Activated CD4-positive, alpha-beta memory T cell treated with anti-CD3 and anti-CD28 coated beads for 36 hours (primary cell): ENCODE measurements at regions not wholly inside any gene's neighbourhood (a gene's known extent, or its start where the extent isn't known, plus 50 kb on each side); places are given as distances from the start of the nearest gene placed in this dataset.

Source experiments
- CTCF ChIA-PET: fragments of 350-600 bp; sonication (Branson Sonifier 250); formaldehyde crosslinking; loops from one replicate; lab custom pipeline; 2021; ENCODE audit warnings: antibody characterized with exemption, inconsistent platforms; lab: Charles Lee
- POLR2A ChIA-PET: fragments of 350-600 bp; sonication (Branson Sonifier 250); formaldehyde crosslinking; loops from one replicate; lab custom pipeline; 2021; ENCODE audit warnings: antibody characterized with exemption; lab: Charles Lee
- DNase-seq: peaks from one replicate; pipeline ENCODE4 v3.0.0-alpha.2; 2020
- H3K27ac Mint-ChIP-seq: one replicate; pipeline ENCODE4 v1.8.0; 2021; ENCODE audit warnings: mixed read lengths
- H3K27me3 Mint-ChIP-seq: one replicate; pipeline ENCODE4 v1.8.0; 2021; ENCODE audit warnings: mixed read lengths
- H3K36me3 Mint-ChIP-seq: one replicate; pipeline ENCODE4 v1.8.0; 2021; ENCODE audit warnings: mixed read lengths
- H3K4me1 Mint-ChIP-seq: one replicate; pipeline ENCODE4 v1.8.0; 2021; ENCODE audit warnings: low read depth, mixed read lengths
- H3K4me3 Mint-ChIP-seq: one replicate; pipeline ENCODE4 v1.8.0; 2021; ENCODE audit warnings: mild to moderate bottlenecking, mixed read lengths
- H3K9me3 Mint-ChIP-seq: one replicate; pipeline ENCODE4 v1.8.0; 2021; ENCODE audit warnings: mixed read lengths
- intact Hi-C: fragments of 100-400 bp; cut with micrococcal nuclease; formaldehyde crosslinking; loops from one replicate; pipeline ENCODE4 v1.15.1; 2023

GRCh38 chr3:165406425-165406824 is 210.2 kb upstream of the SLITRK3 start:
- no peak for DNase-seq
- Mint-ChIP-seq H3K27me3 (no peaks in the 10 kb centered on the region), H3K4me3 (no peak overlapping the region), H3K9me3 (peaks cover 6% of the 10 kb centered on the region), H3K4me1 (no peaks in the 10 kb centered on the region), H3K36me3 (no peaks in the 10 kb centered on the region), H3K27ac (no peak overlapping the region)
- POLR2A ChIA-PET = no interaction called here
- intact Hi-C loops = no loop called here
- CTCF ChIA-PET = no interaction called here

- POLR2A ChIA-PET = no interaction called here
- DNase-seq = no peak
- no peaks in the 10 kb centered on the region for H3K27me3 Mint-ChIP-seq
- intact Hi-C loops = no loop called here
- no peaks in the 10 kb centered on the region for H3K4me1 Mint-ChIP-seq
- no peaks in the 10 kb centered on the region for H3K36me3 Mint-ChIP-seq
- H3K9me3 Mint-ChIP-seq = peaks cover 6% of the 10 kb centered on the region
- CTCF ChIA-PET = no interaction called here
- no peak overlapping the region for H3K27ac Mint-ChIP-seq
- H3K4me3 Mint-ChIP-seq = no peak overlapping the region
Observed at GRCh38 chr3:165404357-165405027, 208.3 kb upstream of the SLITRK3 start.

GRCh38 chr3:165403666-165404065 is 207.5 kb upstream of the SLITRK3 start:
- POLR2A ChIA-PET = no interaction called here

GRCh38 chr3:165395188-165395587 is 199.0 kb upstream of the SLITRK3 start:
- DNase-seq = no peak
- Mint-ChIP-seq H3K4me3 (no peak overlapping the region), H3K36me3 (no peaks in the 10 kb centered on the region), H3K27me3 (no peaks in the 10 kb centered on the region), H3K4me1 (no peaks in the 10 kb centered on the region), H3K9me3 (no peaks in the 10 kb centered on the region), H3K27ac (no peak overlapping the region)
- intact Hi-C loops = no loop called here
- POLR2A ChIA-PET = no interaction called here
- CTCF ChIA-PET = no interaction called here

More at GRCh38 chr3:165403666-165404065, 207.5 kb upstream of the SLITRK3 start:
- Mint-ChIP-seq H3K9me3 (peaks cover 6% of the 10 kb centered on the region), H3K27me3 (no peaks in the 10 kb centered on the region), H3K4me3 (no peak overlapping the region), H3K27ac (no peak overlapping the region), H3K36me3 (no peaks in the 10 kb centered on the region), H3K4me1 (no peaks in the 10 kb centered on the region)
- CTCF ChIA-PET = no interaction called here
- DNase-seq = no peak
- intact Hi-C loops = no loop called here

GRCh38 chr3:165393461-165393860 is 197.3 kb upstream of the SLITRK3 start:
- ChIA-PET CTCF (no interaction called here), POLR2A (no interaction called here)
- Mint-ChIP-seq H3K9me3 (no peaks in the 10 kb centered on the region), H3K27ac (no peak overlapping the region), H3K36me3 (no peaks in the 10 kb centered on the region), H3K4me3 (no peak overlapping the region), H3K4me1 (no peaks in the 10 kb centered on the region), H3K27me3 (no peaks in the 10 kb centered on the region)
- no peak for DNase-seq
- intact Hi-C loops = no loop called here

DNA sequence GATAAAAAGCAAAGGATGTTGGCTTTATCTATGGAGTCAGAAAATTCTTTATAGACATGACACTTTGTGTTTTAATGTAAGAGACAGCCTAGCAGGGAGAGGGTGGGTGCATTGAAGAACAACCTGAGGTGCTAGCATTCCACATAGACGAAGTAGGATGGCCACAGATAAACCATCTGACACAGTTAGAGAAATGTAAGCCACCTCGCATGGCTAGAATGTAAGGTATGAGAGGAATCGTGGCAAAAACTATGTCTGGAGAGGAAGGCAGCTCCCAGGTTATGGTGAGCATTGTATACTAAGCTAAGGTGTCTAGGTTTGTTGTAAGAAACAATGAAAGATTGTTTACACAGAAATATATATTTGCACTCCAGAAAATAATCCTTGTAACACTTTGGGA is 194.0 kb upstream of the SLITRK3 start:
- no peak for DNase-seq
- Mint-ChIP-seq H3K27ac (no peak overlapping the region), H3K27me3 (no peaks in the 10 kb centered on the region), H3K4me3 (no peak overlapping the region), H3K9me3 (peaks cover 2% of the 10 kb centered on the region), H3K4me1 (no peaks in the 10 kb centered on the region), H3K36me3 (no peaks in the 10 kb centered on the region)
- CTCF ChIA-PET = no interaction called here
- intact Hi-C loops = no loop called here
- POLR2A ChIA-PET = no interaction called here

DNA sequence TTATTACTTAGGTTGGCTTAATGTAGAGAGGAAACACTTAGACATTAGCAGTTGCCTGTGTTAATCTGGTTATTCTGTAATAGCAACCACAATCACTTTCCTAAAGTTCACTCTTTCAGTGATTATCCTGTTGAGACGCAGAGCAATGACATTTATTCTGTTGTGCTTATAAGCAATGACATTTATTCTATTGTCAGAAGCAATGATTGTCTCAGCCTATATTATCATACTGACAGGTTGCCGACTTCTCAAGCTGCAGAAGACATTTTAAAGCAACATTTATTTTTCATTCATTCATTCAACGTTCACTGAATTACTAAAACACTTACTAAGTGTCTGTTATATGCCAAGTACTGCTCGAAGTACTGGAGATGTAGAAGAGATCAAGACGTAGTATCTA is 193.5 kb upstream of the SLITRK3 start:
- DNase-seq = no peak
- Mint-ChIP-seq H3K4me1 (no peaks in the 10 kb centered on the region), H3K27me3 (no peaks in the 10 kb centered on the region), H3K9me3 (peaks cover 2% of the 10 kb centered on the region), H3K27ac (no peak overlapping the region), H3K4me3 (no peak overlapping the region), H3K36me3 (no peaks in the 10 kb centered on the region)
- intact Hi-C loops = no loop called here
- CTCF ChIA-PET = no interaction called here
- POLR2A ChIA-PET = no interaction called here

DNA sequence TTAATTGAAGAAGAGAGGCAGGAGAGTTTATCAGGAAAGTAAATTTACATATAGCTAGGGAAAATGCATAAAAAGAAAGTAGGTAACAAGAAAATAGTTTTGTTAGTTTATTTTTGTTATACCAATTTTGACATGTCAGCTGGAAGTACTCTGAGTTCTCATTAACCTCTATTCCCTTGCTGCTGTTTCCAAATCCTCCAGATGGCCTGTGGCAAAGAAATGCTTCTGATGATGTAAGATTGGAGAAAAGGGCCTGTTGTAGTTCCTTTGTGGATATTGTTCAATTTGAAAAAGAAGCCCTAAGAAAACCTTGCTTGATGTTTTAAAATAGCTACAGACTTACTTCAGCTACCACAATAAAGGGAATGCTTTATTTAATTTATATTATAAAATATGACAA is 192.9 kb upstream of the SLITRK3 start:
- CTCF ChIA-PET = no interaction called here
- DNase-seq = no peak
- POLR2A ChIA-PET = no interaction called here

GRCh38 chr3:165383381-165383780 is 187.2 kb upstream of the SLITRK3 start:
- Mint-ChIP-seq H3K4me1 (no peaks in the 10 kb centered on the region), H3K9me3 (peaks cover 6% of the 10 kb centered on the region), H3K36me3 (no peaks in the 10 kb centered on the region), H3K27ac (no peak overlapping the region), H3K4me3 (no peak overlapping the region), H3K27me3 (no peaks in the 10 kb centered on the region)
- ChIA-PET CTCF (no interaction called here), POLR2A (no interaction called here)
- intact Hi-C loops = no loop called here
- DNase-seq = no peak

More for the DNA sequence above, 192.9 kb upstream of the SLITRK3 start:
- Mint-ChIP-seq H3K4me3 (no peak overlapping the region), H3K36me3 (no peaks in the 10 kb centered on the region), H3K27me3 (no peaks in the 10 kb centered on the region), H3K4me1 (no peaks in the 10 kb centered on the region), H3K9me3 (peaks cover 2% of the 10 kb centered on the region), H3K27ac (no peak overlapping the region)
- intact Hi-C loops = no loop called here

DNA sequence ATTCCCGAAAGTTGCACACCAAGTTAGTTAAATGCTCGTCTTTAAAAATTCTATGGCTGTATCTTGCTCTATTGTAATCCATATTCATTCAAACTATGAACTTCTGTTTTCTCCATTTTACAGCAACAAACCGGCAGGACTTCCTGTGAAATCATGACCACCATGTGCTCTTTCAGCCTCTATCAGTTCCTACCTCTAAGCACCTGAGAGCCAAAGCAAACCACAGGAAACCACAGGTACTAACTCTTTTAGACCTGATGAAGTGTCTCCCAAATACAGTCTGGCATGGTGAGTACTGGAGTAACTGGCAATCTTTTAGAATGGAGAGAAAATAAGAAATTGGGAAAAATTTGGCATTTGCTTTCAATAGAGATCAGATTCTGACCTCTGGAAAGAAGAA is 186.5 kb upstream of the SLITRK3 start:
- intact Hi-C loops = no loop called here
- DNase-seq = no peak
- no peak overlapping the region for H3K4me3 Mint-ChIP-seq
- no peaks in the 10 kb centered on the region for H3K27me3 Mint-ChIP-seq
- no peaks in the 10 kb centered on the region for H3K36me3 Mint-ChIP-seq
- ChIA-PET CTCF (no interaction called here), POLR2A (no interaction called here)
- H3K4me1 Mint-ChIP-seq = no peaks in the 10 kb centered on the region
- H3K9me3 Mint-ChIP-seq = peaks cover 6% of the 10 kb centered on the region
- no peak overlapping the region for H3K27ac Mint-ChIP-seq

DNA sequence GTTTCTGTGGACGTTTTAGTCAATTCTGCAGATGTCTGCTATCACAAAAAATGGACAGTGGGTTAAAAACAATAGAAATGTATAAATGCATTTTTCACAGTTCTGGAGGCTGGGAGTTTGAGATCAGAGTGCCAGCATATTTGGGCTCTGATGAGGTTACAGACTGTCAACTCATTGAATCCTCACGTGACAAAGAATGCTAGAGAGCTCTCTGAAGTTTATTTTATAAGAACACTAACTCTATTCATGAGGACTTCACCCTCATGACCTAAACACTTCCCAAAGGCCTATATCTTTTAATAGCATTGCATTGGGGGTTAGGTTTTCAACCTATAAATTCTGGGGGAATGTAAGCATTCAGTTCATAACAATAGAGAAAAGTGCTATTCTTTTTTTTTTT is 182.6 kb upstream of the SLITRK3 start:
- ChIA-PET CTCF (no interaction called here), POLR2A (no interaction called here)
- Mint-ChIP-seq H3K36me3 (no peaks in the 10 kb centered on the region), H3K9me3 (peaks cover 4% of the 10 kb centered on the region), H3K27me3 (no peaks in the 10 kb centered on the region), H3K4me1 (no peaks in the 10 kb centered on the region), H3K27ac (no peak overlapping the region), H3K4me3 (no peak overlapping the region)
- intact Hi-C loops = no loop called here
- no peak for DNase-seq

DNA sequence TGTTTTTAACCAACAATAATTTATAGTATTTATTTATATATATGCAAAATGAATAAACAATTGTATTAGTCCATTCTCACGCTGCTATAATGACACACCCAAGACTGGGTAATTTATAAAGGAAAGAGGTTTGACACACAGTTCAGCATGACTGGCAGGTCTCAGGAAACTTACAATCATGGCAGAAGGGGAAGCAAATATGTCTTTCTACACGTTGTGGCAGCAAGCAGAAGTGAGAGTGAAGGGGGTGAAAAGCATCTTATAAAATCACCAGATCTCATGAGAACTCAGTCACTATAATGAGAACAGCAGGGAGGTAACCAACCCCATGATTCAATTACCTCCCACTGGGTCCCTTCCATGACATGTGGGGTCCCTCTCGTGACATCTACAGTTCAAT is 162.8 kb upstream of the SLITRK3 start:
- ChIA-PET POLR2A (no interaction called here), CTCF (no interaction called here)
- no peaks in the 10 kb centered on the region for H3K27me3 Mint-ChIP-seq
- DNase-seq = no peak
- H3K4me3 Mint-ChIP-seq = no peak overlapping the region
- no peak overlapping the region for H3K27ac Mint-ChIP-seq
- no peaks in the 10 kb centered on the region for H3K36me3 Mint-ChIP-seq
- no peaks in the 10 kb centered on the region for H3K4me1 Mint-ChIP-seq
- peaks cover 18% of the 10 kb centered on the region for H3K9me3 Mint-ChIP-seq
- intact Hi-C loops = no loop called here

GRCh38 chr3:165355316-165355715 is 159.1 kb upstream of the SLITRK3 start:
- ChIA-PET CTCF (no interaction called here), POLR2A (no interaction called here)

More at GRCh38 chr3:165355316-165355715, 159.1 kb upstream of the SLITRK3 start:
- H3K4me1 Mint-ChIP-seq = no peaks in the 10 kb centered on the region
- intact Hi-C loops = no loop called here
- no peaks in the 10 kb centered on the region for H3K36me3 Mint-ChIP-seq
- peaks cover 6% of the 10 kb centered on the region for H3K9me3 Mint-ChIP-seq
- no peak for DNase-seq
- no peak overlapping the region for H3K4me3 Mint-ChIP-seq
- H3K27ac Mint-ChIP-seq = no peak overlapping the region
- no peaks in the 10 kb centered on the region for H3K27me3 Mint-ChIP-seq
